HG02852 (cell line): ENCODE measurements at regions not wholly inside any gene's neighbourhood (a gene's known extent, or its start where the extent isn't known, plus 50 kb on each side); places are given as distances from the start of the nearest gene placed in this dataset.

ENCODE experiments used
- ATAC-seq: cut with Tn5 transposase; IDR thresholded peaks from one replicate; pipeline ENCODE4 v1.9.1; 2021; ENCODE audit warnings: mild to moderate bottlenecking, moderate library complexity; ENCODE audit not compliant: unreplicated experiment

- ATAC-seq: no peak
Observed at GRCh38 chr14:61940666-61941420, 178.6 kb downstream of the SNAPC1 start.

- no peak for ATAC-seq
Observed at GRCh38 chr14:61941421-61942150, 179.4 kb downstream of the SNAPC1 start.

GRCh38 chr14:61948376-61948775, 186.2 kb downstream of the SNAPC1 start:
- no peak for ATAC-seq

GRCh38 chr14:61950340-61950739, 188.1 kb downstream of the SNAPC1 start:
- no peak for ATAC-seq

GRCh38 chr14:61953602-61954001, 191.4 kb downstream of the SNAPC1 start:
- no peak for ATAC-seq

GRCh38 chr14:61954306-61954705, 192.1 kb downstream of the SNAPC1 start:
- ATAC-seq: no peak

- no peak for ATAC-seq
Observed at GRCh38 chr14:61956517-61956916, 194.3 kb downstream of the SNAPC1 start.

- ATAC-seq: no peak
Observed at GRCh38 chr14:61959348-61959747, 197.1 kb downstream of the SNAPC1 start.

GRCh38 chr14:61961369-61961768, 199.1 kb downstream of the SNAPC1 start:
- ATAC-seq: no peak

- ATAC-seq: no peak
Observed at GRCh38 chr14:61963926-61964325, 201.7 kb downstream of the SNAPC1 start.

- ATAC-seq: no peak
Observed at GRCh38 chr14:61965030-61965745, 203.0 kb downstream of the SNAPC1 start.

GRCh38 chr14:61968207-61968606, 206.0 kb downstream of the SNAPC1 start:
- no peak for ATAC-seq

GRCh38 chr14:61972711-61973110, 210.5 kb downstream of the SNAPC1 start:
- ATAC-seq: no peak

GRCh38 chr14:61973981-61974380, 211.8 kb downstream of the SNAPC1 start:
- ATAC-seq: no peak

- no peak for ATAC-seq
Observed at GRCh38 chr14:61977217-61977616, 215.0 kb downstream of the SNAPC1 start.

- ATAC-seq: no peak
Observed at GRCh38 chr14:61988240-61988639, 226.0 kb downstream of the SNAPC1 start.

- ATAC-seq: no peak
Observed at GRCh38 chr14:61992139-61992538, 229.9 kb downstream of the SNAPC1 start.

GRCh38 chr14:61992926-61993325, 230.7 kb downstream of the SNAPC1 start:
- no peak for ATAC-seq

- no peak for ATAC-seq
Observed at GRCh38 chr14:61994589-61994988, 232.4 kb downstream of the SNAPC1 start.

GRCh38 chr14:61996753-61997152, 234.5 kb downstream of the SNAPC1 start:
- no peak for ATAC-seq

- no peak for ATAC-seq
Observed at GRCh38 chr14:61997161-61997560, 234.9 kb downstream of the SNAPC1 start.

- no peak for ATAC-seq
Observed at GRCh38 chr14:62001963-62002362, 239.7 kb downstream of the SNAPC1 start.
